DMS114 treated with DMSO at 0.1 percent for 48 hours (cell line): ENCODE measurements at regions not wholly inside any gene's neighbourhood (a gene's known extent, or its start where the extent isn't known, plus 50 kb on each side); places are given as distances from the start of the nearest gene placed in this dataset.
A peak's percentile ranks its signal among the peaks of the same experiment; 100 is the strongest.
"Not testable (repeated sequence)": the region's sequence is repeated elsewhere in the genome, so short reads cannot be mapped to it uniquely, and the experiment has no call there.

Experiments
- DNase-seq: peaks from one replicate; lab custom pipeline; 2025; ENCODE audit not compliant: unreplicated experiment; lab: John Stamatoyannopoulos, UW

GRCh38 chr10:63773962-63774361 is 252.8 kb downstream of the REEP3 start:
- no peak for DNase-seq

- no peak for DNase-seq
These were observed 258.9 kb downstream of the REEP3 start for GRCh38 chr10:63780101-63780500.

- DNase-seq = no peak
These were observed 260.0 kb downstream of the REEP3 start for GRCh38 chr10:63781226-63781625.

DNA sequence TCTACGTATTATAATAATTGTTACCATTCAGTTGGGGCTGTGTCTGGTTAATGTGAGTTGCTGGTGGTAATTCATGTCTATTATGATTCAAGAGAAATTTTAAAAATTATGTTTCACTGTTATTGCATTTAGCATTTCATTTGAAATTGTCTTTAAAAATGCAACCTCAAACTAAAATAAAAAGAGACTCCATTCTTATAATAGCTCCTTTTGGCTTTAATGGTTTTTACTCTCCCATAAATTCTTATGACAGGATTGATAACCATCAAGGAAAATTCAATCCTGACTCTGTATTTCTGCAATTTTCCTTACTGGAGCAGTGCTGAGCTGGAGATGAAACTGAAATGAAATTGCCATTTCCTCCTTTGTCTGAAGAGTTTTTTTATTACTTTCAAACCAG is 262.7 kb downstream of the REEP3 start:
- no peak for DNase-seq

DNA sequence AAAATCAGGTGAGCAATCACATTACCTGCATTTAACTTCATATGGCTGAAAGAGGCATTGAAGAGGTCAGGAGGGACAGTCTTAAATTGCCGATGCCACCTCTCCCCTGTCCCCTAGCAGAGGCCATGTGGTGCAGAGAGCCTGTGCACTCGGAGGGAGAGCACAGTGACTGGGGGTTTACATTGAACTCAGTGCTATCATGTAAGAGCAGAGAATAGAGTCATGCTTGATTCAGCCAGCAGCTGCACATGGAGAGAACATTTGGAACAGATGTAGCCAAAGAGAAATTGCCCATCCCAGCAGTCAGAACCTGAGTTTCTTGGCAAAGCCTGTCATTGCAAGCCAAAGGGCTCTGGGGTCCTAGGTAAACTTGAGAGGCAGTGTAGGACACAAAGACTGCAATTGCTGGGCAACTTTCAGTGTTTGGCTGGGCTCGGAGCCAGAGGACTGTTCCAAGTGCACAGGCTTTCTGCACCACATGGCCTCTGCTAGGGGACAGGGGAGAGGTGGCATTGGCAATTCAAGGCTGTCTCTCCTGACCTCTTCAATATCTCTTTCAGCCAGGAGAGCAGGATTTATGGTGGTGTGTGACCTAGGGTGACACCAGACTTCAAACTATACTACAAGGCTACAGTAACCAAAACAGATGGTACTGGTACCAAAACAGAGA is 267.1 kb downstream of the REEP3 start:
- DNase-seq = no peak

DNA sequence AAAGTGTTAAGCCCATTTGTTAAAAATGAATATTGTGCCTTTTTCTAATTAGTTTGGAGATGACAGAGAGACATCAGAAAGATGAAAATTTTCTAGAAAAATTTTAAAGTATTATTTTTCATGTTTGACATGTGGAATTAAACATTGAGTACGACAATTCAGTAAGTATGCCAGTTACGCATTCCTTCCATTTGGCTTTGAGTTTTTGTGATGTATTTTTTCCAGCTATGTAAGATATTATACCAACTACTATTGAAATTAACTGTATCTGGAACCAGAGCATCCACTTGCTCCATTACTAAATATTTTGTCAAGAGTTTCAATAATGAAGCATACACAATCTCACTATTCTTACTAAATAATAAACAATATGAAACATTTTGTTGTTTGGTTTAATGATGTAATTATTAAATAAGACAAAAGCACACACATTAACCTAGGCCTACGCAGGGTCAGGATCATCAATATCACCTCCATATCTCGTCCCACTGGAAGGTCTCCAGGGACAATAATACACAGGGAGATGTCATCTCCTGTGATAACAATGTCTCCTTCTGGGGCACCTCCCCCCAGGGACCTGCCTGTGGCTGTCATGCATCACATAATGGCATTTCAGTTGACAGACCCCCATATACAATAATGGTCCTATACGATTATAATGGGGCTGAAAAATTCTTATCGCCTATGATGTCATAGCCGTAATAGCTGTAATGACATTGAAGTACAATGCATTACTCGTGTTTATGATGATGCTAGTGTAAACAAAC is 274.1 kb downstream of the REEP3 start:
- no peak for DNase-seq

GRCh38 chr10:63798599-63799498 is 277.6 kb downstream of the REEP3 start:
- DNase-seq = no peak

GRCh38 chr10:63799521-63800300 is 278.5 kb downstream of the REEP3 start:
- no peak for DNase-seq

- DNase-seq = no peak
These were observed 280.0 kb downstream of the REEP3 start for GRCh38 chr10:63801166-63801565.

DNA sequence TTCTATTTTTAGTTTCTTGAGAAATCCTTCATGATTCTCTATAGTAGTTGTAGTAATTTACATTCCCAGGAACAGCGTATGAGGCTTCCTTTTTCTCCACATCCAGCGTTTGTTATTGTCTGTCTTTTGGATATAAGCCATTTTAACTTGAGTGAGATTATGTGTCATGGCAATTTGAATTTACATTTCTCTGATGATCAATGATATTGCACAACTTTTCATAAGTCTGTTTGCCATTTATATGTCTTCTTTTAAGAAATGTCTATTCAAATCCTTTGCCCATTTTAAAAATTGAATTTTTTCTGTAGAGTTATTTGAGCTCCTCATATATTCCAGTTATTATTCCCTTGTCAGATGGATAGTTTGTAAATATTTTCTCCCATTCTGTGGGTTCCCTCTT is 285.1 kb downstream of the REEP3 start:
- DNase-seq = no peak

DNA sequence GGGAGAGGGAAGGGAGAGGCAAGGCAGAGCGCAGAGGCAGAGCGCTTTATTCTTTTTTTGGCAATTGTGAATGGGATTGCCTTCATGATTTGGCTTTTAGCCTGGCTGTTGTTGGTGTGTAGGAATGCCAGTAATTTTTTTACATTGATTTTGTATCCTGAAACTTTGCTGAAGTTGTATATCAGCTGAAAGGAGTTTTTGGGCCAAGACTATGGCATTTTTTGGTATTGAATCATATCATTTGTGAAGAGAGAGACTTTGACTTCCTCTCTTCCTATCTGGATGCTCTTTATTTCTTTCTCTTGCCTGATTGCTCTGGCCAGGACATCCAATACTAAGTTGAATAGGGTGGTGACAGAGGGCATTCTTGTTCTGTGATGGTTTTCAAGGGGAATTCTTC is 291.3 kb downstream of the REEP3 start:
- DNase-seq = no peak

- peak; percentile 67 for DNase-seq
These were observed 298.6 kb downstream of the REEP3 start for GRCh38 chr10:63819753-63820329.

GRCh38 chr10:63822496-63822895 is 301.3 kb downstream of the REEP3 start:
- DNase-seq = no peak

DNA sequence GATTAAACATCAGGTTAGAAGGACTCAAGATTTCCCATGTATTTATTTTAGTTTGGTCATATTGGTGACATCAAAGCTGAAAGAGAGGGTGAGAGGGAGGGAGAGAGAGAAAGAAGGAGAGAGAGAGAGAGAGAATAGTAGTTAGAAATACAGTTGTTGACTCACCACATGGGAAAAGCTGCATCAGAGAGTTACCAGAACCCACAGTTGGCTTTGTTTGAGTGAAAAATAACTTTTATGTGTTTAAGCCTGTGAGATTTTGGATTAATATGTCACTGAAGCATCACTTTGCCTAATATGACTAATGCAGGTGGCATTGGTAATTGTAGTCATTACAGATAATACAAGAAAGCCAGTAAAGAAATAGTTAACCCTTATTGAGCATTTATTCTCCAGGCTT is 303.9 kb downstream of the REEP3 start:
- DNase-seq = no peak

DNA sequence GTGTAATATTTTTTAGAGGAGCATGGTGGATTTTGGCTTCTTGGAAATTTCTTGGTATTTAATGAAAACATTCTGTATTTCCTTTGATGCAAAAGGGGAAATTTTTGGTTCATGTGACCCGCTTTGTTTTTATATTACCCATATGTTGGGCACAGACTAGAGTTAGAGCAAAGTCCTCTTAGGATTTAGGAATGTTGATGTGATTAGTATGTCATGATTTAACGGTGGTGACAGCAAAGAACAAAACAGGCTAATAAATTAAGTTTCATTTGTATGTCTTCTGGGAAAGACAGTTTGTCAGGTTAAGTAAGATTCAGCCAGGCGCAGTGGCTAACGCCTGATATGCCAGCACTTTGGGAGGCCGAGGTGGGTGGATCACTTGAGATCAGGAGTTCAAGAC is 304.6 kb downstream of the REEP3 start:
- no peak for DNase-seq

DNA sequence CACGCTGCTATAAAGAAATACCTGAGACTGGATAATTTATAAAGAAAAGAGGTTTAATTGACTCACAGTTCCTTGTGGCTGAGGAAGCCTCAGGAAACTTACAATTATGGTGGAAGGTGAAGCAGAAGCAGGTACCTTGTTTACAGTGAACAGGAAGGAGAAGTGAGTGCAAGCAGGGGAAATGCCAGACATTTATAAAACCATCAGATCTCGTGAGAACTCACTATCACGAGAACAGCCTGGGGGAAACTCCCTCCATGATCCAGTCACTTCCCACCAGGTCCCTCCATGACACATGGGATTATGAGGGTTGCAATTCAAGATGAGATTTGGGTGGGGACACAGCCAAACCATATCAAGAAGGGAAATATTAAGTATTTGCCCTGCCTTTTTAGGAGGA is 305.8 kb downstream of the REEP3 start:
- DNase-seq = not testable (repeated sequence)

GRCh38 chr10:63829020-63829419 is 307.8 kb downstream of the REEP3 start:
- no peak for DNase-seq

DNA sequence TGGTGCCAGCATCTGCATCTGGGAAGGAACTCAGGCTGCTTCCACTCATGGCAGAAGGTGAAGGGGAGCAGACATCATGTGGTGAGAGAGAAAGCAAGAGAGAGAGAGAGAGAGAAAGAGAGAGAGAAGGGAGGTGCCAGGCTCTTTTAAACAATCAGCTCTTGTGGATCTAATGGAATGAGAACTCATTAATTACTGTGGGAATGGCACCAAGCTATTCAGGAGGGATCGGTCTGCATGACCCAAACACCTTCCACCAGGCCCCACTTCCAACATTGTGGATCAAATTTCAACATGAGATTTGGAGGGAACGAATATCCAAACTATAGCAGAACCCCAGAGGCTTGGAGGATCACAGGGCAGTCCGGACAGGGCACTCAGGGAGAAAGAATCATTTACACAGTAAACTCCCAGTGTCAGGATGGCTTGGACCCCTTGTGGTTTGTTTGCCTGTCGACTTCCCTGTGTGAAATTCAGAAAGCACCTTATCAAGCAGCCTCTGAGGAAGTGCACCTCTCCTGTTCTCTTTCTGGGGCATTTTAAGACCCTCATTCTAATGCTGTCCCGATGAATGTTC is 308.5 kb downstream of the REEP3 start:
- no peak for DNase-seq

GRCh38 chr10:63832686-63833085 is 311.5 kb downstream of the REEP3 start:
- DNase-seq = no peak

- no peak for DNase-seq
These were observed 312.3 kb downstream of the REEP3 start for GRCh38 chr10:63833411-63834060.
